PFSK-1 (cell line): ENCODE measurements at regions not wholly inside any gene's neighbourhood (a gene's known extent, or its start where the extent isn't known, plus 50 kb on each side); places are given as distances from the start of the nearest gene placed in this dataset.

ENCODE experiments used
- FOXP2 ChIP-seq: optimal IDR thresholded peaks from 2 replicates; pipeline ENCODE3; 2011; ENCODE audit warnings: borderline replicate concordance, control low read depth, inconsistent platforms; ENCODE audit not compliant: insufficient read depth; ENCODE audit errors: extremely low read length, extremely low read depth
- POLR2AphosphoS5 ChIP-seq: IDR thresholded peaks from 2 replicates; pipeline ENCODE4 v1.6.1; 2012; ENCODE audit warnings: low read depth, mild to moderate bottlenecking, control low read depth, low read length, moderate library complexity
- SIN3A ChIP-seq: IDR thresholded peaks from 2 replicates; pipeline ENCODE4 v1.6.1; 2012; ENCODE audit warnings: mild to moderate bottlenecking, low read length, moderate library complexity, borderline replicate concordance; ENCODE audit not compliant: insufficient read depth
- TAF1 ChIP-seq: IDR thresholded peaks from 2 replicates; pipeline ENCODE4 v1.6.1; 2012; ENCODE audit warnings: low read length, control low read depth, borderline replicate concordance; ENCODE audit not compliant: insufficient read depth
- TF ChIP-seq, protein P1 (sequence below), 2 experiments: IDR thresholded peaks; 2 replicates each; pipeline versions ENCODE4 v1.6.1 to v1.8.0; 2011 to 2012; ENCODE audit warnings: low read depth in 2 of 2, low read length in 2 of 2, control low read depth in 1 of 2, inconsistent platforms in 1 of 2, mild to moderate bottlenecking in 1 of 2, moderate library complexity in 1 of 2; ENCODE audit not compliant: insufficient read depth in 1 of 2

DNA sequence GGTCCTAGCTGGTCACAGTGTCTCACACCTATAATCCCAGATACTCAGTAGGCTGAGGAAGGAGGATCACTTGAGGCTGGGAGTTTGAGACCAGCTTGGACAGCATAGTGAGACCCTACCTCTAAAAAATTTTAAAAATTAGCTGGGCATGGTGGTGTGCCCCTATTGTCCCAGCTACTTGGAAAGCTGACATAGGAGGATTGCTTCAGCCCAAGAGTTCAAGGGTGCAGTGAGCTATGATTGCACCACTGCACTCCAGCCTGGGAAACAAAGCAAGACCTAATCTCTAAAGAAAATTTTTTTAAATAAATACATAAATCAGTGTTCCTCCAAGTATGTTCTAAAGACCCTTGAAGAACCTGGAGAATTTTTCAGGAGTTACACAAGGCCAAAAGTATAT is 50.6 kb upstream of the GNAO1 start:
- no peak for TF ChIP-seq FOXP2
- no peak for TF ChIP-seq TAF1
- TF ChIP-seq, protein P1, sequence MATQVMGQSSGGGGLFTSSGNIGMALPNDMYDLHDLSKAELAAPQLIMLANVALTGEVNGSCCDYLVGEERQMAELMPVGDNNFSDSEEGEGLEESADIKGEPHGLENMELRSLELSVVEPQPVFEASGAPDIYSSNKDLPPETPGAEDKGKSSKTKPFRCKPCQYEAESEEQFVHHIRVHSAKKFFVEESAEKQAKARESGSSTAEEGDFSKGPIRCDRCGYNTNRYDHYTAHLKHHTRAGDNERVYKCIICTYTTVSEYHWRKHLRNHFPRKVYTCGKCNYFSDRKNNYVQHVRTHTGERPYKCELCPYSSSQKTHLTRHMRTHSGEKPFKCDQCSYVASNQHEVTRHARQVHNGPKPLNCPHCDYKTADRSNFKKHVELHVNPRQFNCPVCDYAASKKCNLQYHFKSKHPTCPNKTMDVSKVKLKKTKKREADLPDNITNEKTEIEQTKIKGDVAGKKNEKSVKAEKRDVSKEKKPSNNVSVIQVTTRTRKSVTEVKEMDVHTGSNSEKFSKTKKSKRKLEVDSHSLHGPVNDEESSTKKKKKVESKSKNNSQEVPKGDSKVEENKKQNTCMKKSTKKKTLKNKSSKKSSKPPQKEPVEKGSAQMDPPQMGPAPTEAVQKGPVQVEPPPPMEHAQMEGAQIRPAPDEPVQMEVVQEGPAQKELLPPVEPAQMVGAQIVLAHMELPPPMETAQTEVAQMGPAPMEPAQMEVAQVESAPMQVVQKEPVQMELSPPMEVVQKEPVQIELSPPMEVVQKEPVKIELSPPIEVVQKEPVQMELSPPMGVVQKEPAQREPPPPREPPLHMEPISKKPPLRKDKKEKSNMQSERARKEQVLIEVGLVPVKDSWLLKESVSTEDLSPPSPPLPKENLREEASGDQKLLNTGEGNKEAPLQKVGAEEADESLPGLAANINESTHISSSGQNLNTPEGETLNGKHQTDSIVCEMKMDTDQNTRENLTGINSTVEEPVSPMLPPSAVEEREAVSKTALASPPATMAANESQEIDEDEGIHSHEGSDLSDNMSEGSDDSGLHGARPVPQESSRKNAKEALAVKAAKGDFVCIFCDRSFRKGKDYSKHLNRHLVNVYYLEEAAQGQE (IDR thresholded peaks at IDR 0.05; ENCODE audit: insufficient read depth in 1 of 2, low read depth in 2 of 2, low read length in 2 of 2) = no peak
- TF ChIP-seq SIN3A = no peak
- no peak for TF ChIP-seq POLR2AphosphoS5

GRCh38 chr16:56137269-56137668 is 54.0 kb upstream of the GNAO1 start:
- TF ChIP-seq FOXP2 (no peak), TAF1 (no peak), SIN3A (no peak), POLR2AphosphoS5 (no peak)
- TF ChIP-seq, protein P1 (IDR thresholded peaks at IDR 0.05; ENCODE audit: insufficient read depth in 1 of 2, low read depth in 2 of 2, low read length in 2 of 2) = no peak

GRCh38 chr16:56136256-56136655 is 55.0 kb upstream of the GNAO1 start:
- TF ChIP-seq, protein P1 (IDR thresholded peaks at IDR 0.05; ENCODE audit: insufficient read depth in 1 of 2, low read depth in 2 of 2, low read length in 2 of 2) = no peak
- TF ChIP-seq POLR2AphosphoS5 = no peak
- no peak for TF ChIP-seq FOXP2
- no peak for TF ChIP-seq TAF1
- TF ChIP-seq SIN3A = no peak

DNA sequence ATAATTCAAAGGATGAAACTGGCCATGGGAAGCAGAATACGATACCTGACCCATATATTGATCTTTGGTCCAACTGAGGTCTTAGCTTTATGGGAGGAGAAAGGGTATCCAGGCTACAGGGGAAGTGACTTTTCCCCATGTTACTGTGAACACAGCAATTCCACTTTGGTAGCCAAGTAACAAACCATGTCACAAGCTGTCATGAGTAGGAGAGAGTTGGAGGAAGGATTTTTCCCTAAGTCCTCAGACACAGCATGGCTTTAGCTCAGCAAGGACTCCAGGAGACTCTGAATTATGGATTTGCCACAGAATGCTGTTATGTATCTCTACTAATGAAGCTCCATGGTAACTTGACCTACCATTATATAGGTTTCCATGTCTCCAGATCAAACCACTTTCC is 56.5 kb upstream of the GNAO1 start:
- TF ChIP-seq SIN3A (no peak), POLR2AphosphoS5 (no peak), TAF1 (no peak), FOXP2 (no peak)
- TF ChIP-seq, protein P1 (IDR thresholded peaks at IDR 0.05; ENCODE audit: insufficient read depth in 1 of 2, low read depth in 2 of 2, low read length in 2 of 2) = no peak

DNA sequence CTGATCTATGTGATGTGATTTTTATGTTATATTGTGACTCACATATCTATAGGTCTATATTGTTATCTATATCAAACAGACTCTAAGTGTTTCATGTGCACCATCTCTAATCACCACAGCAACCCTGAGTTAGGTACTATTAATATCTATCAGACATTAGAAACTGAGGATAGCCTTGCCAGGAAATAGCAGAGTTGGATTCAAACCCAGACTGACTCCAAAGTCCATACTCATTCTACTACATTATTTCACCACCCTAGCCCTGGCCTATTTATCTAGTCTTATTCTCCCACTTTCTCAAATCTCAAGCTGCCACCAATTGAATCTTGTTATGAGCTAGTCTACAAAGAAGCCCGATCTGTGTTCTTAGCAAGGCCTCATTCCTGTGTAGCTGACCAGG is 65.4 kb upstream of the GNAO1 start:
- TF ChIP-seq TAF1 (no peak), FOXP2 (no peak), POLR2AphosphoS5 (no peak)
